CD4-positive, alpha-beta T cell (primary cell): ENCODE measurements at regions not wholly inside any gene's neighbourhood (a gene's known extent, or its start where the extent isn't known, plus 50 kb on each side); places are given as distances from the start of the nearest gene placed in this dataset.

ENCODE experiments used
- ATAC-seq: fragments of 200-7000 bp; cut with Tn5 transposase; one replicate; pipeline ENCODE4 v1.10.0; 2022; ENCODE audit warnings: mild to moderate bottlenecking; ENCODE audit not compliant: poor library complexity
- CTCF ChIA-PET: fragments of 350-600 bp; sonication (Branson Sonifier 250); formaldehyde crosslinking; loops from one replicate; lab custom pipeline; 2021; ENCODE audit warnings: antibody characterized with exemption, inconsistent platforms; lab: Charles Lee
- POLR2A ChIA-PET: fragments of 350-600 bp; sonication (Branson Sonifier 250); formaldehyde crosslinking; loops from one replicate; lab custom pipeline; 2021; ENCODE audit warnings: antibody characterized with exemption, inconsistent platforms; lab: Charles Lee
- DNase-seq, 14 experiments: peaks; one replicate each; pipeline ENCODE4 v3.0.0-alpha.2; 2013 to 2020; ENCODE audit warnings: mixed read lengths in 2 of 14
- H3K27ac ChIP-seq, 2 donors: one replicate each; pipeline versions ENCODE4 v1.5.1 to v1.7.0; 2013; ENCODE audit warnings: low read length in 2 of 2, low read depth in 1 of 2, mild to moderate bottlenecking in 1 of 2
- H3K27me3 ChIP-seq, 2 experiments: 1 replicate in 1 of 2; 2 replicates in 1 of 2; pipeline versions ENCODE4 v1.6.1 to v1.7.0; 2013; ENCODE audit warnings: low read length in 2 of 2, control low read depth in 1 of 2, mild to moderate bottlenecking in 1 of 2, moderate library complexity in 1 of 2; ENCODE audit not compliant: insufficient read depth in 2 of 2, control insufficient read depth in 1 of 2
- H3K36me3 ChIP-seq: one replicate; pipeline ENCODE4 v1.6.1; 2013; ENCODE audit warnings: low read length, control low read depth; ENCODE audit not compliant: insufficient read depth
- H3K4me1 ChIP-seq: one replicate; pipeline ENCODE4 v1.6.1; 2013; ENCODE audit warnings: low read length, control low read depth; ENCODE audit not compliant: insufficient read depth
- H3K4me3 ChIP-seq: one replicate; pipeline ENCODE4 v1.5.1; 2013; ENCODE audit warnings: mild to moderate bottlenecking, low read length, moderate library complexity
- H3K9me3 ChIP-seq, 2 experiments: 1 replicate in 1 of 2; 2 replicates in 1 of 2; pipeline versions ENCODE4 v1.6.1 to v1.7.0; 2013; ENCODE audit warnings: low read length in 2 of 2, mild to moderate bottlenecking in 2 of 2, control low read depth in 1 of 2, moderate library complexity in 1 of 2; ENCODE audit not compliant: control insufficient read depth in 1 of 2, insufficient read depth in 1 of 2
- H3K27ac Mint-ChIP-seq: one replicate; pipeline ENCODE4 v1.8.0; 2020; ENCODE audit warnings: mixed read lengths
- H3K27me3 Mint-ChIP-seq: one replicate; pipeline ENCODE4 v1.8.0; 2021; ENCODE audit warnings: mixed read lengths
- H3K36me3 Mint-ChIP-seq: one replicate; pipeline ENCODE4 v1.8.0; 2021; ENCODE audit warnings: low read depth, mixed read lengths
- H3K4me1 Mint-ChIP-seq: one replicate; pipeline ENCODE4 v1.8.0; 2021; ENCODE audit warnings: low read depth, mixed read lengths
- H3K4me3 Mint-ChIP-seq: one replicate; pipeline ENCODE4 v1.8.0; 2020; ENCODE audit warnings: mild to moderate bottlenecking, mixed read lengths
- H3K9me3 Mint-ChIP-seq: one replicate; pipeline ENCODE4 v1.8.0; 2020; ENCODE audit warnings: mixed read lengths
- CTCF ChIP-seq: fragments of 200-600 bp; IDR thresholded peaks from one replicate; pipeline ENCODE4 v1.8.0; 2022; ENCODE audit warnings: antibody characterized with exemption, mild to moderate bottlenecking
- intact Hi-C, 2 experiments: fragments of 100-400 bp; cut with DNase I in 1 of 2; cut with micrococcal nuclease in 1 of 2; formaldehyde crosslinking; loops; one replicate each; pipeline versions ENCODE4 v1.15.1 to v1.9.0; 2023 to 2025; cut with DNase I, micrococcal nuclease

GRCh38 chr6:45830441-45831139 lies 185.1 kb downstream of the CLIC5 start:
- intact Hi-C loops, result no loop called here
- Mint-ChIP-seq H3K9me3 (no peaks in the 10 kb centered on the region), H3K27me3 (no peaks in the 10 kb centered on the region), H3K27ac (no peak overlapping the region), H3K4me1 (peaks cover 18% of the 10 kb centered on the region), H3K36me3 (no peaks in the 10 kb centered on the region), H3K4me3 (peak overlapping the region; percentile 74)
- Histone ChIP-seq H3K27ac (no peak overlapping the region), H3K27me3 (no peaks in the 10 kb centered on the region), H3K4me1 (peaks cover 9% of the 10 kb centered on the region), H3K36me3 (no peaks in the 10 kb centered on the region), H3K9me3 (no peaks in the 10 kb centered on the region), H3K4me3 (peak overlapping the region; percentile 18)
- POLR2A ChIA-PET, result no interaction called here
- ATAC-seq (peak; percentile 24), DNase-seq (peak in 5 of 14 experiments; percentile 1 to 25 (median 22))
- TF ChIP-seq CTCF, result no peak
- CTCF ChIA-PET, result interaction anchor here (0.6 to 0.8 kb wide), 2 partner anchors 12 to 1218 kb away, joined by 3 to 4 read pairs; no protein-coding TSS in a partner anchor

GRCh38 chr6:45829873-45830272 lies 185.8 kb downstream of the CLIC5 start:
- no peak overlapping the region for H3K27ac ChIP-seq
- Mint-ChIP-seq H3K4me3 (no peak overlapping the region), H3K4me1 (peaks cover 18% of the 10 kb centered on the region), H3K36me3 (no peaks in the 10 kb centered on the region), H3K27ac (no peak overlapping the region), H3K27me3 (no peaks in the 10 kb centered on the region), H3K9me3 (no peaks in the 10 kb centered on the region)
- CTCF ChIA-PET, result no interaction called here
- no peak for ATAC-seq
- POLR2A ChIA-PET, result no interaction called here
- no peak for DNase-seq
- peaks cover 9% of the 10 kb centered on the region for H3K4me1 ChIP-seq
- no peak overlapping the region for H3K4me3 ChIP-seq
- no peaks in the 10 kb centered on the region for H3K9me3 ChIP-seq
- no peaks in the 10 kb centered on the region for H3K36me3 ChIP-seq
- no peak for TF ChIP-seq CTCF
- intact Hi-C loops, result no loop called here
- no peaks in the 10 kb centered on the region for H3K27me3 ChIP-seq

- intact Hi-C loops, result no loop called here
- POLR2A ChIA-PET, result no interaction called here
- no peaks in the 10 kb centered on the region for H3K27me3 Mint-ChIP-seq
- Histone ChIP-seq H3K27ac (no peak overlapping the region), H3K36me3 (no peaks in the 10 kb centered on the region), H3K27me3 (no peaks in the 10 kb centered on the region), H3K9me3 (no peaks in the 10 kb centered on the region), H3K4me3 (no peak overlapping the region), H3K4me1 (peaks cover 9% of the 10 kb centered on the region)
- H3K27ac Mint-ChIP-seq, result no peak overlapping the region
- no peak for DNase-seq
- TF ChIP-seq CTCF, result no peak
- H3K4me1 Mint-ChIP-seq, result peaks cover 18% of the 10 kb centered on the region
- ATAC-seq, result no peak
- no peaks in the 10 kb centered on the region for H3K36me3 Mint-ChIP-seq
- H3K9me3 Mint-ChIP-seq, result no peaks in the 10 kb centered on the region
- CTCF ChIA-PET, result no interaction called here
- no peak overlapping the region for H3K4me3 Mint-ChIP-seq
These were observed 187.6 kb downstream of the CLIC5 start for GRCh38 chr6:45827952-45828530.
